NT2/D1 (cell line): ENCODE measurements at regions not wholly inside any gene's neighbourhood (a gene's known extent, or its start where the extent isn't known, plus 50 kb on each side); places are given as distances from the start of the nearest gene placed in this dataset.
"Not testable (repeated sequence)": the region's sequence is repeated elsewhere in the genome, so short reads cannot be mapped to it uniquely, and the experiment has no call there.

Experiments used
- DNase-seq: peaks from one replicate; pipeline ENCODE4 v3.0.0-alpha.2; 2011; ENCODE audit warnings: low read depth, low spot score
- H3K27me3 ChIP-seq: 2 replicates; pipeline ENCODE4 v1.6.0; 2011; ENCODE audit warnings: mild to moderate bottlenecking; ENCODE audit not compliant: insufficient read length, insufficient read depth
- H3K36me3 ChIP-seq: 2 replicates; pipeline ENCODE4 v1.6.1; 2011; ENCODE audit warnings: mild to moderate bottlenecking, low read length, mixed read lengths; ENCODE audit not compliant: insufficient read depth, insufficient read length
- H3K4me1 ChIP-seq: 2 replicates; pipeline ENCODE4 v1.5.1; 2011; ENCODE audit not compliant: insufficient read depth, insufficient read length
- H3K4me3 ChIP-seq: 2 replicates; pipeline ENCODE4 v1.5.1; 2011; ENCODE audit warnings: low read depth; ENCODE audit not compliant: insufficient read length
- H3K9ac ChIP-seq: 2 replicates; pipeline ENCODE4 v1.6.0; 2011; ENCODE audit warnings: low read depth; ENCODE audit not compliant: insufficient read length
- H3K9me3 ChIP-seq: 2 replicates; pipeline ENCODE4 v1.5.1; 2011; ENCODE audit warnings: mild to moderate bottlenecking, low read length; ENCODE audit not compliant: insufficient read depth
- SUZ12 ChIP-seq: IDR thresholded peaks from 2 replicates; pipeline ENCODE4 v1.6.1; 2011; ENCODE audit not compliant: insufficient read length, insufficient read depth; ENCODE audit errors: extremely low read depth
- YY1 ChIP-seq: IDR thresholded peaks from 2 replicates; pipeline ENCODE4 v1.6.1; 2011; ENCODE audit not compliant: insufficient read length, insufficient read depth
- ZNF274 ChIP-seq: IDR thresholded peaks from 2 replicates; pipeline ENCODE4 v1.6.1; 2011; ENCODE audit warnings: mild to moderate bottlenecking, low read depth, low read length

DNA sequence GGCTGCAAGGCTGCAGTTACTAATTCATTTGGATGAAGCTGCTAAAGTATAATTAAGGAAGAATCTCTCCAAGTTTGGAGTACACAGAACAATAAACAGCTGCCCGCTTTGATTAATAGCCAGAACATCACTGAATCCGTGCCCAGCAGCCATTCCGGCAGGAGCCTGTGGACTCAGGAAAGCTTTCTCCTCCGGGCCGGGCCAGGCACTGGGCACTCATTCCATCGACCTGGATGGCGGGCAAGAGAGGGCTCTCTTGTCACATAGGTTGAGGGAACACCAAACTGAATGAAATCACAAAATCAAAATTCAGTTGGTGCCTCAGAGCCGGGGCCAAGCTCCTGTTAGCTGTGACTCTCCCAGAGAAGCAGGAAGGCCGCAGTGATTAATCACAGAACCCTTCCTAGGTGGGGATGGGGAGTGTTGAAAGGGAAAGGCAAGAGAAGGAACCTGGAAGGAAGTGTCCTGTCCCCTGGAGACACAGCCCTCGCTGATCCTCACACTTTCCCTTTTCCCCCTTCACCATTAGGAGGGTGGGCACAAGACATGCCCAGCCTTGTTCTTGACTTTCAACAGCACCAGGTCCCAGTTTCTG is 306.7 kb downstream of the NPHP4 start:
- Histone ChIP-seq H3K9ac (no peak overlapping the region), H3K4me3 (no peak overlapping the region), H3K36me3 (no peaks in the 10 kb centered on the region), H3K9me3 (0 out of 2 replicates have a peak, but pooled peaks cover 6% of the 10 kb centered on the region), H3K4me1 (peaks cover 7% of the 10 kb centered on the region), H3K27me3 (no peaks in the 10 kb centered on the region)
- TF ChIP-seq SUZ12 (no peak), ZNF274 (no peak), YY1 (no peak)
- DNase-seq: no peak

DNA sequence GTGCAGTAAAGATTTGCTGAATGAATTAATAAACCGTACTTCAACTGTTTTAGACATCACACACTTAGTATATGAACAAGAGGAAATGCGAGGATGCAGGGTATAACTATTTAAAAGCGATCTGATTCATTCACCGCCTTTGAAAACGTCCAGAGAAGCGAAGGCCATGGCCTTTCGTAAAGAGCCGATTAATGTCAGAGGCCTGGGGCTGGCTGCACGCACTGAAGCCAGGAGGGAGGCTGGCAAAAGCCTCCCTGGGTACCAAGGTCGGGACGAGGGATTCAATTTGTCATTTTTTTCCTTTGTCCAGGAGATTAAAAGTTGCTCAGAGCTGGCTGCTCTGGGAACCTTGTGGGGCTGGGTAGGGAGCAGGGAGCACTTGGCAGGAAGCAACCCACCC is 307.4 kb downstream of the NPHP4 start:
- no peak for DNase-seq
- 0 out of 2 replicates have a peak, but pooled peaks cover 6% of the 10 kb centered on the region for H3K9me3 ChIP-seq
- peaks cover 3% of the 10 kb centered on the region for H3K4me1 ChIP-seq
- H3K4me3 ChIP-seq: no peak overlapping the region
- H3K36me3 ChIP-seq: no peaks in the 10 kb centered on the region
- H3K9ac ChIP-seq: no peak overlapping the region
- no peak for TF ChIP-seq YY1
- no peak for TF ChIP-seq SUZ12
- no peak for TF ChIP-seq ZNF274
- no peaks in the 10 kb centered on the region for H3K27me3 ChIP-seq

DNA sequence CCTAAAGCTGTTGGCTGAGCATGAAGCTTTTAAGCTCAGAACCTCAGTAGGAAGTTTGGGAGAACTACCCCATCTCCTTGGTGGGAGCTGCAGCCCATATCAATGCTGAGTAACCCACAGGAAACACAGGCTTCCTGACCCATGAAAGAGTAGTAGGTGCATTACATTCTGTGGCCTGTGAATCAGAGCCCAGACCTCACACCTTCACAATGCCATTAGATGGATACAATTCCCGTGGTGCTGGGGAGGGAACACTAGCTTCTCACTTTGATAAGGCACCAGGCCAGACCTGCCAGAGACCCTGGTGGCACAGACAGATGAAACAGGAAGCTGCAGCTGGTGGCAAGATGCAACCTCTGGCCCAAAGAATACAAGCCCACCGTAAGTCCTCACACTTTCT is 308.8 kb downstream of the NPHP4 start:
- Histone ChIP-seq H3K36me3 (no peaks in the 10 kb centered on the region), H3K9ac (no peak overlapping the region), H3K4me3 (no peak overlapping the region), H3K9me3 (0 out of 2 replicates have a peak, but pooled peaks cover 6% of the 10 kb centered on the region), H3K4me1 (no peaks in the 10 kb centered on the region), H3K27me3 (no peaks in the 10 kb centered on the region)
- TF ChIP-seq YY1 (no peak), SUZ12 (no peak), ZNF274 (no peak)
- no peak for DNase-seq

GRCh38 chr1:5682626-5683225 is 309.5 kb downstream of the NPHP4 start:
- Histone ChIP-seq H3K4me3 (no peak overlapping the region), H3K9ac (no peak overlapping the region), H3K4me1 (no peaks in the 10 kb centered on the region), H3K9me3 (0 out of 2 replicates have a peak, but pooled peaks cover 6% of the 10 kb centered on the region), H3K27me3 (no peaks in the 10 kb centered on the region), H3K36me3 (no peaks in the 10 kb centered on the region)
- DNase-seq: no peak
- TF ChIP-seq SUZ12: no peak
- no peak for TF ChIP-seq ZNF274
- TF ChIP-seq YY1: no peak

- no peak for DNase-seq
- Histone ChIP-seq H3K4me1 (no peaks in the 10 kb centered on the region), H3K9ac (no peak overlapping the region), H3K9me3 (0 out of 2 replicates have a peak, but pooled peaks cover 6% of the 10 kb centered on the region), H3K4me3 (no peak overlapping the region), H3K27me3 (no peaks in the 10 kb centered on the region), H3K36me3 (no peaks in the 10 kb centered on the region)
- TF ChIP-seq SUZ12 (no peak), ZNF274 (no peak), YY1 (no peak)
Observed at GRCh38 chr1:5681654-5682053, 310.6 kb downstream of the NPHP4 start.

DNA sequence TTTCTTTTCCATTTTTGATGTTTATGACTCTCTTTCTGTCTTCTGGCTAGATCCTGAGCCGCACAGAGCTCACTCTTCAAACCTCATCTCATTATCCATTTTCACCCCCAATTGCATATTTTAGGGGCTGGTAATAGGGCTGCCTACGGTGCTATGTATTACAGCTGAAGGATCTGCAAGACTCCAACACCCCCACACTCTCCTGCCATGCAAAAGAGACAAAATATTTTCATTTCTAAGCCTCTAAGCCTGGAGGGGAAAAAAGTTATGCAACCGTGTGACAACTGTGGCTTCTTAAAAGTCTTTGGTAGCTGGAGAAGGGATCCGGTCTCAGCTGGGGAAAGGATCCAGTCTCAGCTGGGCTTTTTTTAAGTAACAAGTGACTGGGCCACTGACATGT is 311.6 kb downstream of the NPHP4 start:
- no peaks in the 10 kb centered on the region for H3K36me3 ChIP-seq
- no peaks in the 10 kb centered on the region for H3K4me1 ChIP-seq
- no peak overlapping the region for H3K9ac ChIP-seq
- no peaks in the 10 kb centered on the region for H3K9me3 ChIP-seq
- DNase-seq: no peak
- H3K4me3 ChIP-seq: no peak overlapping the region
- H3K27me3 ChIP-seq: no peaks in the 10 kb centered on the region
- TF ChIP-seq YY1: no peak
- no peak for TF ChIP-seq ZNF274

- Histone ChIP-seq H3K4me1 (no peaks in the 10 kb centered on the region), H3K27me3 (no peaks in the 10 kb centered on the region), H3K36me3 (no peaks in the 10 kb centered on the region), H3K4me3 (no peak overlapping the region), H3K9me3 (no peaks in the 10 kb centered on the region), H3K9ac (no peak overlapping the region)
- no peak for DNase-seq
- no peak for TF ChIP-seq ZNF274
- TF ChIP-seq YY1: no peak
- TF ChIP-seq SUZ12: no peak
Observed at GRCh38 chr1:5678759-5679158, 313.5 kb downstream of the NPHP4 start.

- not testable (repeated sequence) for H3K9ac ChIP-seq, H3K4me1 ChIP-seq, H3K4me3 ChIP-seq, DNase-seq, H3K9me3 ChIP-seq, H3K36me3 ChIP-seq, H3K27me3 ChIP-seq
Observed at GRCh38 chr1:5672355-5672754, 319.9 kb downstream of the NPHP4 start.
